ENCODE measurements at regions not wholly inside any gene's neighbourhood (a gene's known extent, or its start where the extent isn't known, plus 50 kb on each side); places are given as distances from the start of the nearest gene placed in this dataset.

DNA sequence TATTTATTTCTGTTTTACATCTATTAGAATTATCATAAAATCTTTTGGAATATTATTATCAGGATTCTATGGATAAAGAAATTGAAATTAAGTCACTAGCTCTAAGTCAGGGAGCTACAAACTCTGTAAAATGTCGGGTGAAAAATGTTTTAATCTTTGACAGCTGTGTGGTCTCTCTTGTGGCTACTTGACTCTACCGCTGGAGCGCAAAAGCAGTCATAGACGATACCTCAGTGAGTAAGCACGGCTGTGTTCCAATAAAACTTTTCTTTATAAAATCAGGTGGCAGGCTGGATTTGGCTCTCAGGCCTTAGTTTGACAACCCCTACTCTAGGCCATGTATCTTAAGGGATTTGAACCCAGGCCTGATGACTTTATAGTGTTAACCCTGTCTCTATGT is 88.5 kb upstream of the PFN2 start:
- TF ChIP-seq, protein P1, sequence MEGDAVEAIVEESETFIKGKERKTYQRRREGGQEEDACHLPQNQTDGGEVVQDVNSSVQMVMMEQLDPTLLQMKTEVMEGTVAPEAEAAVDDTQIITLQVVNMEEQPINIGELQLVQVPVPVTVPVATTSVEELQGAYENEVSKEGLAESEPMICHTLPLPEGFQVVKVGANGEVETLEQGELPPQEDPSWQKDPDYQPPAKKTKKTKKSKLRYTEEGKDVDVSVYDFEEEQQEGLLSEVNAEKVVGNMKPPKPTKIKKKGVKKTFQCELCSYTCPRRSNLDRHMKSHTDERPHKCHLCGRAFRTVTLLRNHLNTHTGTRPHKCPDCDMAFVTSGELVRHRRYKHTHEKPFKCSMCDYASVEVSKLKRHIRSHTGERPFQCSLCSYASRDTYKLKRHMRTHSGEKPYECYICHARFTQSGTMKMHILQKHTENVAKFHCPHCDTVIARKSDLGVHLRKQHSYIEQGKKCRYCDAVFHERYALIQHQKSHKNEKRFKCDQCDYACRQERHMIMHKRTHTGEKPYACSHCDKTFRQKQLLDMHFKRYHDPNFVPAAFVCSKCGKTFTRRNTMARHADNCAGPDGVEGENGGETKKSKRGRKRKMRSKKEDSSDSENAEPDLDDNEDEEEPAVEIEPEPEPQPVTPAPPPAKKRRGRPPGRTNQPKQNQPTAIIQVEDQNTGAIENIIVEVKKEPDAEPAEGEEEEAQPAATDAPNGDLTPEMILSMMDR (IDR thresholded peaks at IDR 0.05) = no peak
- no peak for TF ChIP-seq POLR2AphosphoS5 (IDR thresholded peaks at IDR 0.05)
- no peak for TF ChIP-seq POLR2A (IDR thresholded peaks at IDR 0.05)
